ENCODE measurements at regions not wholly inside any gene's neighbourhood (a gene's known extent, or its start where the extent isn't known, plus 50 kb on each side); places are given as distances from the start of the nearest gene placed in this dataset.

DNA sequence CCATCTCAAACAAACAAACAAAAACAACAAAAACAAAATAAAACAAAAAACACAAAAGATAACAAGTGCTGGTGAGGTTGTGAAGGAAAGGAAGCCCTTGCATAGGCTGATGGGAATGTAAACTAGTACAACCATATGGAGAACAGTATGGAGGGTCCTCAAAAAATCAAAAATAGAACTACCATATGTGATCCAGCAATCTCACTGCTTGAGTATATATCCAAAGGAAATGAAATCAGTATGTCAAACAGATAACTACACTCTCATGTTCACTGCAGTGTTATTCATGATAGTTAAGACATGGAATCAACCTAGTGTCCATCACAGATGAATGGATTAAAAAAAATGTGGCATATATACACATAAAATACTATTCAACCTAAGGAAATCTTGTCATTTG is 395.7 kb upstream of the SLC24A2 start:
- Histone ChIP-seq H3K4me1 (ENCODE audit: control insufficient read depth, insufficient read depth, low read length) (no peaks in the 10 kb centered on the region), H3K36me3 (ENCODE audit: control insufficient read depth in 2 of 2, insufficient read depth in 1 of 2, low read length in 2 of 2) (no peaks in the 10 kb centered on the region), H3K27ac (ENCODE audit: extremely low read depth, low read depth, low read length) (no peak overlapping the region), H3K4me3 (ENCODE audit: low read depth, low read length) (no peak overlapping the region), H3K9me3 (ENCODE audit: control insufficient read depth, insufficient read depth, low read depth, low read length) (no peaks in the 10 kb centered on the region)
- CTCF ChIA-PET: no interaction called here
- POLR2A ChIA-PET: no interaction called here
- TF ChIP-seq ZNF530 (tag by site-specific recombination; IDR thresholded peaks at IDR 0.05; ENCODE audit: low read depth): no peak
- no peak for TF ChIP-seq ZNF16 (tag by site-specific recombination; IDR thresholded peaks at IDR 0.05; ENCODE audit: low read depth)
- TF ChIP-seq ZNF391 (tag by site-specific recombination; IDR thresholded peaks at IDR 0.05; ENCODE audit: borderline replicate concordance, low read depth): no peak
- TF ChIP-seq ZNF266 (tag by site-specific recombination; IDR thresholded peaks at IDR 0.05; ENCODE audit: low read depth): no peak

DNA sequence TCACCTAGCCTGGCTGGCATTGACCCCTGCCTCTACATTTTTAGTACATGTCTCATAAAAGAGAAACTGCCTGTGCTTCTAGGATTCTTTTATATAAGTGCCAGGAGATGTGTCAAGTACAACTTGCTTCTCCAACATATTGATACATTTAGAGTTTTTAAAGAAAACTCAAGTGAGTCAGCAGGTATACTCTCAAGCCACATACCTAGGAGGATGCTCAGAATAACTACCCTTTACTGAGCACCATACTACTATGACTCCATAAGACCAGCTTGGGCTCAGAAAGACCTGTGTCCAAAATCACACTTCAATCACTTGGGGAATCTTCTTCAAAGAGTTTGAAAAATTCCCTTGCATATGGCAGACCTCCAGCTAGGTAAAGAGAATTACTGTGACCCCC is 389.8 kb upstream of the SLC24A2 start:
- Histone ChIP-seq H3K4me3 (ENCODE audit: low read depth, low read length) (no peak overlapping the region), H3K36me3 (ENCODE audit: control insufficient read depth in 2 of 2, insufficient read depth in 1 of 2, low read length in 2 of 2) (no peaks in the 10 kb centered on the region), H3K9me3 (ENCODE audit: control insufficient read depth, insufficient read depth, low read depth, low read length) (no peaks in the 10 kb centered on the region), H3K27ac (ENCODE audit: extremely low read depth, low read depth, low read length) (no peak overlapping the region), H3K4me1 (ENCODE audit: control insufficient read depth, insufficient read depth, low read length) (no peaks in the 10 kb centered on the region)
- ChIA-PET POLR2A (no interaction called here), CTCF (interaction anchor here (0.6 kb wide), 1 partner anchor 187 kb away, joined by 3 read pairs; no protein-coding TSS in a partner anchor)
- no peak for TF ChIP-seq KLF8 (tag by site-specific recombination; IDR thresholded peaks at IDR 0.05)
- no peak for TF ChIP-seq KLF16 (tag by site-specific recombination; IDR thresholded peaks at IDR 0.05)
- no peak for TF ChIP-seq ZNF391 (tag by site-specific recombination; IDR thresholded peaks at IDR 0.05; ENCODE audit: borderline replicate concordance, low read depth)
- TF ChIP-seq ZNF132 (tag by site-specific recombination; IDR thresholded peaks at IDR 0.05; ENCODE audit: borderline replicate concordance): no peak
- no peak for TF ChIP-seq TRIM28 (IDR thresholded peaks at IDR 0.05; ENCODE audit: borderline replicate concordance, low read length)
- TF ChIP-seq ZNF624 (tag by site-specific recombination; IDR thresholded peaks at IDR 0.05): no peak
- no peak for TF ChIP-seq ZNF112 (tag by site-specific recombination; IDR thresholded peaks at IDR 0.05)
- TF ChIP-seq ZNF202 (tag by site-specific recombination; IDR thresholded peaks at IDR 0.05; ENCODE audit: borderline replicate concordance): no peak

DNA sequence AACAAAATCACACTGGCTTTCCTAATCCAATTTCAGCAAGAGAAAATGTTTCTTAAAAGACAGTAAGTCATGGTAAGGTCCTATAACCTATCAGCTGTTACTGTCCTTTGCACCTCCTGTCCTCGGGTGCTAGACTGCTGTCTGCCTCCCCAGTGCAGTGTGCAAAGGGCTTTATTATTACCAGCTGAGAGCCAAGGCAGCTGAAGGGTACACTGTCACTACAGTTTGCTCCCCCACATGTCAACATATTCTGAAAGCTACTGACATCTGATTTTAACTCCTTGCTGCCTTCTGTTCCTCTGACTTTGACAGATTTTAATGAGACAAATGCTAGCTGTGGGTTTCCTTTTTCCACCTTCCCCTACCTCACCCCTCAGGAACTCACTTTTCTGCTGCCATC is 389.4 kb upstream of the SLC24A2 start:
- TF ChIP-seq, protein P1, sequence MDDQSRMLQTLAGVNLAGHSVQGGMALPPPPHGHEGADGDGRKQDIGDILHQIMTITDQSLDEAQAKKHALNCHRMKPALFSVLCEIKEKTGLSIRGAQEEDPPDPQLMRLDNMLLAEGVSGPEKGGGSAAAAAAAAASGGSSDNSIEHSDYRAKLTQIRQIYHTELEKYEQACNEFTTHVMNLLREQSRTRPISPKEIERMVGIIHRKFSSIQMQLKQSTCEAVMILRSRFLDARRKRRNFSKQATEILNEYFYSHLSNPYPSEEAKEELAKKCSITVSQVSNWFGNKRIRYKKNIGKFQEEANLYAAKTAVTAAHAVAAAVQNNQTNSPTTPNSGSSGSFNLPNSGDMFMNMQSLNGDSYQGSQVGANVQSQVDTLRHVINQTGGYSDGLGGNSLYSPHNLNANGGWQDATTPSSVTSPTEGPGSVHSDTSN (CRISPR knock-in tag; IDR thresholded peaks at IDR 0.05): no peak
- TF ChIP-seq, protein P2, sequence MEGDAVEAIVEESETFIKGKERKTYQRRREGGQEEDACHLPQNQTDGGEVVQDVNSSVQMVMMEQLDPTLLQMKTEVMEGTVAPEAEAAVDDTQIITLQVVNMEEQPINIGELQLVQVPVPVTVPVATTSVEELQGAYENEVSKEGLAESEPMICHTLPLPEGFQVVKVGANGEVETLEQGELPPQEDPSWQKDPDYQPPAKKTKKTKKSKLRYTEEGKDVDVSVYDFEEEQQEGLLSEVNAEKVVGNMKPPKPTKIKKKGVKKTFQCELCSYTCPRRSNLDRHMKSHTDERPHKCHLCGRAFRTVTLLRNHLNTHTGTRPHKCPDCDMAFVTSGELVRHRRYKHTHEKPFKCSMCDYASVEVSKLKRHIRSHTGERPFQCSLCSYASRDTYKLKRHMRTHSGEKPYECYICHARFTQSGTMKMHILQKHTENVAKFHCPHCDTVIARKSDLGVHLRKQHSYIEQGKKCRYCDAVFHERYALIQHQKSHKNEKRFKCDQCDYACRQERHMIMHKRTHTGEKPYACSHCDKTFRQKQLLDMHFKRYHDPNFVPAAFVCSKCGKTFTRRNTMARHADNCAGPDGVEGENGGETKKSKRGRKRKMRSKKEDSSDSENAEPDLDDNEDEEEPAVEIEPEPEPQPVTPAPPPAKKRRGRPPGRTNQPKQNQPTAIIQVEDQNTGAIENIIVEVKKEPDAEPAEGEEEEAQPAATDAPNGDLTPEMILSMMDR (tag by site-specific recombination; IDR thresholded peaks at IDR 0.05): no peak
- no peak for TF ChIP-seq PRDM1 (tag by site-specific recombination; IDR thresholded peaks at IDR 0.05)
- H3K36me3 ChIP-seq (ENCODE audit: control insufficient read depth in 2 of 2, insufficient read depth in 1 of 2, low read length in 2 of 2): no peaks in the 10 kb centered on the region
- no peak overlapping the region for H3K4me3 ChIP-seq (ENCODE audit: low read depth, low read length)
- CTCF ChIA-PET: no interaction called here
- no peak overlapping the region for H3K27ac ChIP-seq (ENCODE audit: extremely low read depth, low read depth, low read length)
- H3K9me3 ChIP-seq (ENCODE audit: control insufficient read depth, insufficient read depth, low read depth, low read length): no peaks in the 10 kb centered on the region
- POLR2A ChIA-PET: no interaction called here
- no peaks in the 10 kb centered on the region for H3K4me1 ChIP-seq (ENCODE audit: control insufficient read depth, insufficient read depth, low read length)

DNA sequence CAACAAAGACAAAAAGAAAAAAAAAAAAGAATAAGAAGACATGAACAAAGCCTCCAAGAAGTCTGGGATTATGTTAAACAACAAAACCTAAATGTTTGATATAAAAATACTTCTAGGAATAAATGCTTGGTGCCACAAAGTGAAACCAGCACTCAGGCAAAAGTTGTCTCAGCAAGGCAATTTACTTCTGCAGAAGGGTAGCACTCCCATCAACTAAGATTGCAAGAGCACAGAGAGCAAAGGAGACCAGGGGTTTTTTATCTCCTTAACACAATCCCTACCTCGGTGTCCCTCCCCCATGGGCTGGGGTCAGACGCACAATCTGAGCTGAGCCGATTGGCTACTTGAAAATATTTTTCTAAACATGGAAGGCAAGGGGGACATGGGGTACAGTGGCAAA is 381.3 kb upstream of the SLC24A2 start:
- Histone ChIP-seq H3K27ac (ENCODE audit: extremely low read depth, low read depth, low read length) (no peak overlapping the region), H3K4me1 (ENCODE audit: control insufficient read depth, insufficient read depth, low read length) (no peaks in the 10 kb centered on the region), H3K36me3 (ENCODE audit: control insufficient read depth in 2 of 2, insufficient read depth in 1 of 2, low read length in 2 of 2) (no peaks in the 10 kb centered on the region), H3K4me3 (ENCODE audit: low read depth, low read length) (no peak overlapping the region), H3K9me3 (ENCODE audit: control insufficient read depth, insufficient read depth, low read depth, low read length) (no peaks in the 10 kb centered on the region)
- no peak for TF ChIP-seq ZFP41 (tag by site-specific recombination; IDR thresholded peaks at IDR 0.05; ENCODE audit: borderline replicate concordance)
- TF ChIP-seq SETDB1 (IDR thresholded peaks at IDR 0.05; ENCODE audit: insufficient read length, low read length): peak; percentile 88
- POLR2A ChIA-PET: interaction anchor here (0.6 kb wide), 1 partner anchor 30 kb away, joined by 3 read pairs; no protein-coding TSS in a partner anchor
- CTCF ChIA-PET: no interaction called here

Measured in HEK293 (cell line).